A673 (cell line): ENCODE measurements at regions not wholly inside any gene's neighbourhood (a gene's known extent, or its start where the extent isn't known, plus 50 kb on each side); places are given as distances from the start of the nearest gene placed in this dataset.

Experiments
- CTCF ChIP-seq: fragments of 300-800, 200-600 bp; sonication (generic); conservative IDR thresholded peaks from 2 replicates; pipeline ENCODE4 v1.5.1; 2017; ENCODE audit warnings: low read depth, mild to moderate bottlenecking, antibody characterized with exemption, low read length, moderate library complexity, mixed read lengths
- EZH2 ChIP-seq: fragments of 200-600 bp; sonication (generic); IDR thresholded peaks from 2 replicates; pipeline ENCODE4 v1.6.1; 2017; ENCODE audit warnings: borderline replicate concordance, low read depth, mild to moderate bottlenecking, mixed read lengths, antibody characterized with exemption, low read length; ENCODE audit not compliant: poor library complexity, severe bottlenecking

- no peak for TF ChIP-seq CTCF
- no peak for TF ChIP-seq EZH2
Measured at GRCh38 chr1:164982545-164982944, 374.0 kb downstream of the LMX1A start.
